GM21381 (cell line): ENCODE measurements at regions not wholly inside any gene's neighbourhood (a gene's known extent, or its start where the extent isn't known, plus 50 kb on each side); places are given as distances from the start of the nearest gene placed in this dataset.

Experiments used
- ATAC-seq: cut with Tn5 transposase; IDR thresholded peaks from one replicate; pipeline ENCODE4 v1.9.1; 2021; ENCODE audit warnings: mild to moderate bottlenecking, moderate library complexity; ENCODE audit not compliant: unreplicated experiment

GRCh38 chr7:46839651-46840050, 742.3 kb downstream of the TNS3 start:
- ATAC-seq = no peak

GRCh38 chr7:46838463-46838862, 743.4 kb downstream of the TNS3 start:
- no peak for ATAC-seq

GRCh38 chr7:46835556-46835955, 746.4 kb downstream of the TNS3 start:
- ATAC-seq = no peak

GRCh38 chr7:46834921-46835320, 747.0 kb downstream of the TNS3 start:
- no peak for ATAC-seq

- no peak for ATAC-seq
These were observed 748.7 kb downstream of the TNS3 start for GRCh38 chr7:46833197-46833596.

GRCh38 chr7:46832136-46832535, 749.8 kb downstream of the TNS3 start:
- no peak for ATAC-seq

GRCh38 chr7:46819819-46820218, 762.1 kb downstream of the TNS3 start:
- no peak for ATAC-seq

- no peak for ATAC-seq
These were observed 767.2 kb downstream of the TNS3 start for GRCh38 chr7:46814516-46815250.

GRCh38 chr7:46812101-46812675, 769.7 kb downstream of the TNS3 start:
- no peak for ATAC-seq

- ATAC-seq = no peak
These were observed 770.4 kb downstream of the TNS3 start for GRCh38 chr7:46811529-46811928.

GRCh38 chr7:46810986-46811385, 770.9 kb downstream of the TNS3 start:
- no peak for ATAC-seq

GRCh38 chr7:46809886-46810285, 772.0 kb downstream of the TNS3 start:
- ATAC-seq = no peak

GRCh38 chr7:46806856-46807255, 775.1 kb downstream of the TNS3 start:
- no peak for ATAC-seq

- ATAC-seq = no peak
These were observed 779.4 kb downstream of the TNS3 start for GRCh38 chr7:46802479-46802878.

GRCh38 chr7:46791188-46791587, 790.7 kb downstream of the TNS3 start:
- no peak for ATAC-seq

- ATAC-seq = no peak
These were observed 794.9 kb downstream of the TNS3 start for GRCh38 chr7:46786995-46787394.

GRCh38 chr7:46786221-46786954, 795.5 kb downstream of the TNS3 start:
- no peak for ATAC-seq

GRCh38 chr7:46784732-46785131, 797.2 kb downstream of the TNS3 start:
- ATAC-seq = no peak

- no peak for ATAC-seq
These were observed 799.9 kb downstream of the TNS3 start for GRCh38 chr7:46781901-46782439.

- no peak for ATAC-seq
These were observed 805.1 kb downstream of the TNS3 start for GRCh38 chr7:46776790-46777189.

- no peak for ATAC-seq
These were observed 806.1 kb downstream of the TNS3 start for GRCh38 chr7:46775776-46776175.

GRCh38 chr7:46775020-46775419, 806.9 kb downstream of the TNS3 start:
- ATAC-seq = no peak
